GM23338 (cell line): ENCODE measurements at regions not wholly inside any gene's neighbourhood (a gene's known extent, or its start where the extent isn't known, plus 50 kb on each side); places are given as distances from the start of the nearest gene placed in this dataset.
"Not testable (repeated sequence)": the region's sequence is repeated elsewhere in the genome, so short reads cannot be mapped to it uniquely, and the experiment has no call there.

ENCODE experiments used
- CREB1 ChIP-seq: fragments of 250-450 bp; sonication (Bioruptor Pico); IDR thresholded peaks from 2 replicates; pipeline ENCODE4 v1.5.0; 2020; ENCODE audit warnings: low read depth, mild to moderate bottlenecking, moderate library complexity
- CTCF ChIP-seq, 2 experiments: fragments of 200-600 bp in 1 of 2; sonication (generic) in 1 of 2; conservative IDR thresholded peaks; 2 replicates each; pipeline versions ENCODE4 v1.5.1 to v1.6.1; 2016 to 2017; ENCODE audit warnings: antibody characterized with exemption in 2 of 2, low read depth in 2 of 2, mild to moderate bottlenecking in 2 of 2, moderate library complexity in 1 of 2
- EZH2 ChIP-seq: fragments of 200-600 bp; sonication (generic); IDR thresholded peaks from one replicate; pipeline ENCODE4 v1.8.0; 2017; ENCODE audit warnings: antibody characterized with exemption, mild to moderate bottlenecking, low read depth; ENCODE audit not compliant: unreplicated experiment
- NANOG ChIP-seq: IDR thresholded peaks from 2 replicates; pipeline ENCODE4 v1.6.1; 2016; ENCODE audit warnings: antibody characterized with exemption, borderline replicate concordance
- POLR2AphosphoS5 ChIP-seq: IDR thresholded peaks from 2 replicates; pipeline ENCODE4 v1.6.1; 2016; ENCODE audit warnings: antibody characterized with exemption, low read depth

- TF ChIP-seq CTCF (conservative IDR thresholded peaks at IDR 0.05; ENCODE audit: low read depth in 2 of 2); POLR2AphosphoS5; EZH2; CREB1 (CRISPR knock-in tag); NANOG: not testable (repeated sequence)
These were observed 125.2 kb downstream of the GOSR1 start for GRCh38 chr17:30602396-30602795.
